Sigmoid colon (tissue), 4 donors: ENCODE measurements at regions not wholly inside any gene's neighbourhood (a gene's known extent, or its start where the extent isn't known, plus 50 kb on each side); places are given as distances from the start of the nearest gene placed in this dataset.

ENCODE experiments used
- CTCF ChIP-seq, 4 experiments: fragments of 450-650 bp in 3 of 4; fragments of 200-600 bp in 1 of 4; IDR thresholded peaks; one replicate each; pipeline ENCODE4 v1.5.1; 2016 to 2019; ENCODE audit warnings: antibody characterized with exemption in 4 of 4, mild to moderate bottlenecking in 3 of 4, moderate library complexity in 2 of 4
- EP300 ChIP-seq, 4 donors: sonication (generic); formaldehyde crosslinking; IDR thresholded peaks; one replicate each; pipeline ENCODE4 v1.6.1; 2017; ENCODE audit warnings: antibody characterized with exemption in 4 of 4
- POLR2A ChIP-seq, 2 donors: fragments of 450-650 bp; IDR thresholded peaks; one replicate each; pipeline ENCODE4 v1.6.1; 2016; ENCODE audit warnings: antibody characterized with exemption in 2 of 2, mild to moderate bottlenecking in 2 of 2, moderate library complexity in 2 of 2
- POLR2AphosphoS5 ChIP-seq, 4 donors: sonication (generic); formaldehyde crosslinking; IDR thresholded peaks; one replicate each; pipeline ENCODE4 v1.6.1; 2017; ENCODE audit warnings: antibody characterized with exemption in 4 of 4

DNA sequence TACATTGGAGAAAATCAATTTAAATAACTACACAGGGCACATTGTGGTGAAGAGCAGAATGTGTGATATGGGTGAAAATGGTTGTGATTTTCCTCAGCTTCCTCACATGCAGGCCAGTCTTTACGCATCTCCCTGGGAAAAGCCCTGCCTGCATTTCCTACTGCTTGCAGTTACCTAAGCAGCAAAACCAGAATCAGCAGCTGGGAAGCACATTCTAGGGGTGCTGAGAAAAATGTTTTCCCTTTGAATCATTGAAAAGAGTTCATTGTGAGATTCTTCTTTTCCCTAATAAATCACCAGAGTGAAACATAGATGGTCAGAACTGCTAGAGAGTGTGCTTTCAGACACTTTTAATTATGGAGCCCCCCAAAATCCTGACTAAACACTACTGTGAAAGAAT is 656.0 kb downstream of the TDRD15 start:
- TF ChIP-seq CTCF (IDR thresholded peaks at IDR 0.05) (no peak), POLR2A (IDR thresholded peaks at IDR 0.05) (no peak), EP300 (IDR thresholded peaks at IDR 0.05) (no peak), POLR2AphosphoS5 (IDR thresholded peaks at IDR 0.05) (no peak)
